ENCODE measurements at regions not wholly inside any gene's neighbourhood (a gene's known extent, or its start where the extent isn't known, plus 50 kb on each side); places are given as distances from the start of the nearest gene placed in this dataset.

DNA sequence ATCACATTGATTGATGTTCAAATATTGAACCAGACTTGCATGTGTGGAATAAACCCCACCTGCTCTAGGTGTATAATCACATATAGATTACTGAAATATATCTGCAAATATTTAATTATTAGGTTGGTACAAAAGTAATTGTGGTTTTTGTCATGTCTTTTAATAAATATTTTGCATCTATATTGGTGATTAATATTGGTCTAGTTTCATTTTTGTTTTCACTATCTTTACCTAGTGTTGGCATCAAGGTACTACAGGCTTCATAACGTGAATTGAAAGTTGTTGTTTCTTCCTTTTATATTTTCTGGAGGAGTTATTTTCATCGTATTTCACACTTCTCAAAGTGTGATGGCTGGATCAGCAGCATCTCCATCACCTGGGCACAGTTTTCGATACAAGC lies 740.0 kb upstream of the TMEM132C start:
- WGBS, result 88% methylated on average over 3 of the region's 3 CpGs
- no peak overlapping the region for H3K4me3 ChIP-seq (ENCODE audit: low read length in 2 of 2)
- no peak for DNase-seq (ENCODE audit: low read depth in 6 of 9, low spot score in 9 of 9)
- no peak overlapping the region for H3K27ac ChIP-seq (ENCODE audit: low read depth in 1 of 2, low read length in 1 of 2)
- no peaks in the 10 kb centered on the region for H3K36me3 ChIP-seq (ENCODE audit: control insufficient read depth in 2 of 2, insufficient read depth in 2 of 2, low read length in 1 of 2)
- no peaks in the 10 kb centered on the region for H3K4me1 ChIP-seq (ENCODE audit: control insufficient read depth in 2 of 2, insufficient read depth in 2 of 2, low read length in 2 of 2)
- H3K27me3 ChIP-seq (ENCODE audit: control insufficient read depth in 2 of 2, insufficient read depth in 1 of 2, low read length in 1 of 2), result no peaks in the 10 kb centered on the region
- no peaks in the 10 kb centered on the region for H3K9me3 ChIP-seq (ENCODE audit: control insufficient read depth in 2 of 2, insufficient read depth in 1 of 2, low read length in 1 of 2)

DNA sequence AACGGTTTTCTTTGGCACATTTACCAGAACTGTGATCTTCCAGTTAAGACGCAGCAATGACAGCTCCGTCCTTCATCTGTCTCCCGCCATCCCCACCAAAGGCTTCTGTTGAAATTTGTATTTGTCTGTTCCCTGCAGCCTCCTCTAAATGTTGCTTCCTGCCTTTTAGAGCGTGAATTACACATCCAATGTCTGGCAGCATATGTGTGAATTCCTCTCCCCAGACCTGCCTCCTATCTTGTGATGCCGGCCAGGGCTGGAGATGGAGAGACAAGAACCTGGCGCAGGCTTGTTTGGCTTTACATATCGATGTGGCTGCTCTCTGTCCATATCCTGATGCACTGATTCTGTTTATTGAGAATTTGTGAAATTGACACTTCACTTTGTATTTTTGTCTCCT lies 738.4 kb upstream of the TMEM132C start:
- H3K27me3 ChIP-seq (ENCODE audit: control insufficient read depth in 2 of 2, insufficient read depth in 1 of 2, low read length in 1 of 2), result no peaks in the 10 kb centered on the region
- H3K9me3 ChIP-seq (ENCODE audit: control insufficient read depth in 2 of 2, insufficient read depth in 1 of 2, low read length in 1 of 2), result no peaks in the 10 kb centered on the region
- H3K4me1 ChIP-seq (ENCODE audit: control insufficient read depth in 2 of 2, insufficient read depth in 2 of 2, low read length in 2 of 2), result no peaks in the 10 kb centered on the region
- H3K27ac ChIP-seq (ENCODE audit: low read depth in 1 of 2, low read length in 1 of 2), result no peak overlapping the region
- no peak for DNase-seq (ENCODE audit: low read depth in 6 of 9, low spot score in 9 of 9)
- WGBS, result 82% methylated on average over 8 of the region's 8 CpGs
- H3K36me3 ChIP-seq (ENCODE audit: control insufficient read depth in 2 of 2, insufficient read depth in 2 of 2, low read length in 1 of 2), result no peaks in the 10 kb centered on the region
- H3K4me3 ChIP-seq (ENCODE audit: low read length in 2 of 2), result no peak overlapping the region

DNA sequence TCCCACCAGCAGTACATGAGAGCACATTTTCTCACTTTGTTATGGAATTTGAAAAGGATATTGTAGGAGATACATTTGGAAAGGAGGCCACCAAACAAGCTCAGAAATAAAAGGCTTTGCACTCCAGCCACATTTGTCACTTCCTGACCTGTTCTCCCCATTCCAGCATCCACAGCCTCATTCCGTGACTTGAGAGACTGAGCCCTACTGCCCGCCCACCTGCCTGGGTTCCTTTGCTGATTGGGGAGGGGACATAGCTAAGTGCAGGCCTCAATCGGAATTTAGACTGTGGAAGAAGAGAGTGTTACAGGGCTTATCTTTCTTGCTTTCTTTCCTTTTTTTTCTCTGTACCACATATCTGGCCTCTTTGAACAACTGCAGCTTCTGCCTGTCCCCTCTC lies 735.4 kb upstream of the TMEM132C start:
- no peak for DNase-seq (ENCODE audit: low read depth in 6 of 9, low spot score in 9 of 9)
- no peak overlapping the region for H3K27ac ChIP-seq (ENCODE audit: low read depth in 1 of 2, low read length in 1 of 2)
- H3K27me3 ChIP-seq (ENCODE audit: control insufficient read depth in 2 of 2, insufficient read depth in 1 of 2, low read length in 1 of 2), result no peaks in the 10 kb centered on the region
- H3K36me3 ChIP-seq (ENCODE audit: control insufficient read depth in 2 of 2, insufficient read depth in 2 of 2, low read length in 1 of 2), result no peaks in the 10 kb centered on the region
- H3K9me3 ChIP-seq (ENCODE audit: control insufficient read depth in 2 of 2, insufficient read depth in 1 of 2, low read length in 1 of 2), result no peaks in the 10 kb centered on the region
- H3K4me3 ChIP-seq (ENCODE audit: low read length in 2 of 2), result no peak overlapping the region
- no peaks in the 10 kb centered on the region for H3K4me1 ChIP-seq (ENCODE audit: control insufficient read depth in 2 of 2, insufficient read depth in 2 of 2, low read length in 2 of 2)
- 75% methylated on average over 3 of the region's 3 CpGs for WGBS

DNA sequence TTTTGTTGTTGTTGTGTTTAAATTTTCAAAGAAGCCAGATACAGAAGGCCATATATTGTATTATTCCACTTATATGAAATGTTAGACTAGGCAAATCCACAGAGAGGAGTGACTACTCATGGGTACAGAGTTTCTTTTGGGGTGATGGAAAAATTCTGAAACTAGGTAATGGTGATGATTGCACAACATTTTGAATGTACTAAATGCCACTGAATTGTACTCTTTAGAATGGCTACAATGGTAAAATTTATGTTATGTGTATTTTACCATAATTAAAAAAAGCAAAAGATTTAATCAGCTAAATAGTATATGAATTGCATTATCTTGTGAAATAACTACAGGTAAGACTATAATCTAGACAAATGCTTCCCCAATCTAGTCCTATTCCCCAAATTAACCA lies 733.6 kb upstream of the TMEM132C start:
- H3K36me3 ChIP-seq (ENCODE audit: control insufficient read depth in 2 of 2, insufficient read depth in 2 of 2, low read length in 1 of 2), result no peaks in the 10 kb centered on the region
- no peaks in the 10 kb centered on the region for H3K4me1 ChIP-seq (ENCODE audit: control insufficient read depth in 2 of 2, insufficient read depth in 2 of 2, low read length in 2 of 2)
- no peaks in the 10 kb centered on the region for H3K9me3 ChIP-seq (ENCODE audit: control insufficient read depth in 2 of 2, insufficient read depth in 1 of 2, low read length in 1 of 2)
- no peak overlapping the region for H3K27ac ChIP-seq (ENCODE audit: low read depth in 1 of 2, low read length in 1 of 2)
- H3K4me3 ChIP-seq (ENCODE audit: low read length in 2 of 2), result no peak overlapping the region
- no peak for DNase-seq (ENCODE audit: low read depth in 6 of 9, low spot score in 9 of 9)
- no peaks in the 10 kb centered on the region for H3K27me3 ChIP-seq (ENCODE audit: control insufficient read depth in 2 of 2, insufficient read depth in 1 of 2, low read length in 1 of 2)

DNA sequence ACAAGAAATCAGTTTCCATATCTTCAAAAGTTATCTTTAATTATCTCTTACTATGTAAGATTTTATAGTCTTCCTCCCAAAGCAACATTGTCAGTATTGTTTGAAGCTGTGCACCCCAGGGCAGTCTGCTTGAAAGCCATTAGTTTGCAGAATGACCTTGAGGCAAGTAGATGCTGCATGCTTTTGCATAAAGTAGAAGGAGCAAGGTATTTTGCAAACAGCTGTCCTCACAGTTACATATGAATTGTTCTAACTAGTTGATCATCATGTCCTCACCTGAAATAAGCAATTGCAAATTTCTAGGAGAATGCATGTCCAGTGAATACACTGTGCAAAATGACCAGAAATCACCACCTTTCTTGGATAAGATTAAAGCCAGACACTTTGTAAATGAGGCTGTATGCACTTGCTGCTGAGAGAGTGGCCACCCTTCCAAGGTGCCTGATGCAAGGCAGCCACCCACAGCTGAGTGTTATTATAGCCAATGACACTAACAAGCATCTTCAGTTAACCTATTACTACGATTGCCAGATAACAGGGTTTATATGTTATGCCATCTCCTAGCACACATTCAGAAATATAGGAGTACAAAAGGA lies 730.0 kb upstream of the TMEM132C start:
- DNase-seq (ENCODE audit: low read depth in 6 of 9, low spot score in 9 of 9), result no peak
- Histone ChIP-seq H3K27me3 (ENCODE audit: control insufficient read depth in 2 of 2, insufficient read depth in 1 of 2, low read length in 1 of 2) (no peaks in the 10 kb centered on the region), H3K9me3 (ENCODE audit: control insufficient read depth in 2 of 2, insufficient read depth in 1 of 2, low read length in 1 of 2) (peaks cover 0 to 4% of the 10 kb centered on the region in 2 donors), H3K4me3 (ENCODE audit: low read length in 2 of 2) (no peak overlapping the region), H3K36me3 (ENCODE audit: control insufficient read depth in 2 of 2, insufficient read depth in 2 of 2, low read length in 1 of 2) (no peaks in the 10 kb centered on the region), H3K4me1 (ENCODE audit: control insufficient read depth in 2 of 2, insufficient read depth in 2 of 2, low read length in 2 of 2) (no peaks in the 10 kb centered on the region), H3K27ac (ENCODE audit: low read depth in 1 of 2, low read length in 1 of 2) (no peak overlapping the region)
- 86% methylated on average over 1 of the region's 1 CpG for WGBS

DNA sequence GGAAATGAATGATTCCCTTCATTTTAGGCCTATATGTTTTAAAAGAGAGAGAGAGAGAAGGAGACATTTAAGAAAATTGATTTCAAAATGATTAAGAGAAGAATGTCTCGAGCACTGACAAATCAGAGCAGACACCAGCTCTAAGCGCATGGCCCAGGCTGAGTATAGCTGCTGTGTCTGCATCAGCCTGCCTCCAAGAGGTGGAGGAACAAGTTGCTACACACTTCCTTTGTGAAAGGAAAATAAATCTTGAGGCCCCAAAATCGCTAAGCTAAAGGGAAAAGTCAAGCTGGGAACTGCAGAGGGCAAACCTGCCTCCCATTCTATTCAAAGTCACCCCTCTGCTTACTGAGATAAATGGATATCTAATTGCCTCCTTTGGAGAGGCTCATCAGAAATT lies 728.7 kb upstream of the TMEM132C start:
- Histone ChIP-seq H3K27ac (ENCODE audit: low read depth in 1 of 2, low read length in 1 of 2) (no peak overlapping the region), H3K36me3 (ENCODE audit: control insufficient read depth in 2 of 2, insufficient read depth in 2 of 2, low read length in 1 of 2) (no peaks in the 10 kb centered on the region), H3K4me3 (ENCODE audit: low read length in 2 of 2) (no peak overlapping the region), H3K9me3 (ENCODE audit: control insufficient read depth in 2 of 2, insufficient read depth in 1 of 2, low read length in 1 of 2) (peaks cover 0 to 4% of the 10 kb centered on the region in 2 donors), H3K4me1 (ENCODE audit: control insufficient read depth in 2 of 2, insufficient read depth in 2 of 2, low read length in 2 of 2) (no peaks in the 10 kb centered on the region), H3K27me3 (ENCODE audit: control insufficient read depth in 2 of 2, insufficient read depth in 1 of 2, low read length in 1 of 2) (no peaks in the 10 kb centered on the region)
- DNase-seq (ENCODE audit: low read depth in 6 of 9, low spot score in 9 of 9), result no peak
- 58% methylated on average over 3 of the region's 3 CpGs for WGBS

DNA sequence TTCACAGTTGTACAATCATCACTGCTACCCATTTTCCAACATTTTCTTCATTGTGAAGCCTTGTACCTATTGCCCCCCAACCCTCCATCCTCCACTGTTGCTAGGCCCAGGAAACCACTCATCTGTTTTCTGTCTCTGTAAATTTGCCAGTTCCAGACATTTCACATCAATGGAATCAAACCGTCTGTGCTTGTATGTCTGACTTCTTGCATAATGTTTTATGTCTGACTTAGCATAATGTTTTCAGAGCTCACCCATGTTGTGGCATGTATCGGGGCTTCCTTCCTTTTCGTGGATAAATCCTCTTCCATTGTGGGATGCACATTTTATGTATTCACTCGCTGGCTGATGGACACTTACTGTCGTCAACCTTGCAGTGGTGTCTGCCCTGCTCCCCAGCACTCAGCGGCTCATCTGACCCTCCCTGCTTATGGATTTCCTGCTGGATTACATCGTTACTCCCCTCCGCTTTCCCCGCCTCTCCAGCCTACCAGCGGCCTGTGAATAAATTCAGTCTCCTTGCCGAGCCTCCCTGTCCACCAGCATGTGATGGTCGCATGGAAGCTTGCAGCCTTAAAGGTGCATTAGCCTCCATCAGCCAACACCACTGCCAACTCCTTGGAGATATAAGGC lies 727.6 kb upstream of the TMEM132C start:
- H3K27ac ChIP-seq (ENCODE audit: low read depth in 1 of 2, low read length in 1 of 2), result no peak overlapping the region
- H3K27me3 ChIP-seq (ENCODE audit: control insufficient read depth in 2 of 2, insufficient read depth in 1 of 2, low read length in 1 of 2), result no peaks in the 10 kb centered on the region
- peaks cover 0 to 4% of the 10 kb centered on the region in 2 donors for H3K9me3 ChIP-seq (ENCODE audit: control insufficient read depth in 2 of 2, insufficient read depth in 1 of 2, low read length in 1 of 2)
- H3K36me3 ChIP-seq (ENCODE audit: control insufficient read depth in 2 of 2, insufficient read depth in 2 of 2, low read length in 1 of 2), result no peaks in the 10 kb centered on the region
- no peaks in the 10 kb centered on the region for H3K4me1 ChIP-seq (ENCODE audit: control insufficient read depth in 2 of 2, insufficient read depth in 2 of 2, low read length in 2 of 2)
- H3K4me3 ChIP-seq (ENCODE audit: low read length in 2 of 2), result no peak overlapping the region
- 62% methylated on average over 12 of the region's 12 CpGs for WGBS
- DNase-seq (ENCODE audit: low read depth in 6 of 9, low spot score in 9 of 9), result no peak

DNA sequence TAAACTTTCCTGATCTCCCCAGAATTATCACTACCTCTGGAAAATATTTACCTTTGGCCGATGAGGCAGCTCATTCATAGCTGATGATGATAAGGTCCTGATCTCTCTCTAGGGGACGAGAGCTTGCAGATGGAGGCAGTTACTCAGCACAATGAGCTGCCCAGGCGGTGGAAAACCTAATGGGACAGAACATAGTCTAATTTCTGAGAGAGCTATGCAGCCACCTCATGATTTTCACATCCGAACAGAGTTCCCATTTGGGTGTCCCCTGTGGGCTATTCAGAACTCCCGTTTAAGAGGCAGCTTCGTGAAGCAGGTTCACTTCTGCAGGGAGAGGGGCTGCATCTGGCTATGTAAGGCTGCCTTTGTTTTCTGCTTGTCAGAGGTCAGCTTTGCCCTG lies 724.6 kb upstream of the TMEM132C start:
- H3K27me3 ChIP-seq (ENCODE audit: control insufficient read depth in 2 of 2, insufficient read depth in 1 of 2, low read length in 1 of 2), result no peaks in the 10 kb centered on the region
- no peaks in the 10 kb centered on the region for H3K36me3 ChIP-seq (ENCODE audit: control insufficient read depth in 2 of 2, insufficient read depth in 2 of 2, low read length in 1 of 2)
- no peak overlapping the region for H3K4me3 ChIP-seq (ENCODE audit: low read length in 2 of 2)
- no peak overlapping the region for H3K27ac ChIP-seq (ENCODE audit: low read depth in 1 of 2, low read length in 1 of 2)
- DNase-seq (ENCODE audit: low read depth in 6 of 9, low spot score in 9 of 9), result no peak
- WGBS, result 82% methylated on average over 6 of the region's 6 CpGs
- H3K4me1 ChIP-seq (ENCODE audit: control insufficient read depth in 2 of 2, insufficient read depth in 2 of 2, low read length in 2 of 2), result no peaks in the 10 kb centered on the region
- peaks cover 0 to 4% of the 10 kb centered on the region in 2 donors for H3K9me3 ChIP-seq (ENCODE audit: control insufficient read depth in 2 of 2, insufficient read depth in 1 of 2, low read length in 1 of 2)

DNA sequence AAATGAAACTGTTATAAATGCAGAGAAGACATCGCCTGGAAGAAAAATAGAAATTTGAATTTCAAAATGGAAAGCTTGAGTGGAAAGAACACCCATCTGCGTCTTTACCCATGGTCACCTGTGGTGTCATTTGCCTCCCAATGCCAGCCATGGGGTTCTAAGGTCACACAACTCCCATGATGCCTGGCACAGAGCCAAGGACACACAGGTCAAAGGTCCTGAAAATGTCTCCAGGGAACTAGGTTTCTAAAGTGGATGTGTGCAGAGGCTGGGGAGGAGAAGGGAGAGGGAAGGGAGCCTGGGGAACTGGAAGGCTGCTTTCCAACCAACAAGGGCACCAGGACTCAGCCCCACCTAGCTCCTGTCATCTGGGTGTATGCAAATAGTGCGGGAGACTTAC lies 724.0 kb upstream of the TMEM132C start:
- peaks cover 0 to 4% of the 10 kb centered on the region in 2 donors for H3K9me3 ChIP-seq (ENCODE audit: control insufficient read depth in 2 of 2, insufficient read depth in 1 of 2, low read length in 1 of 2)
- no peak for DNase-seq (ENCODE audit: low read depth in 6 of 9, low spot score in 9 of 9)
- H3K27me3 ChIP-seq (ENCODE audit: control insufficient read depth in 2 of 2, insufficient read depth in 1 of 2, low read length in 1 of 2), result no peaks in the 10 kb centered on the region
- H3K4me1 ChIP-seq (ENCODE audit: control insufficient read depth in 2 of 2, insufficient read depth in 2 of 2, low read length in 2 of 2), result no peaks in the 10 kb centered on the region
- WGBS, result 87% methylated on average over 3 of the region's 3 CpGs
- H3K27ac ChIP-seq (ENCODE audit: low read depth in 1 of 2, low read length in 1 of 2), result no peak overlapping the region
- no peaks in the 10 kb centered on the region for H3K36me3 ChIP-seq (ENCODE audit: control insufficient read depth in 2 of 2, insufficient read depth in 2 of 2, low read length in 1 of 2)
- H3K4me3 ChIP-seq (ENCODE audit: low read length in 2 of 2), result no peak overlapping the region
